ENCODE measurements at regions not wholly inside any gene's neighbourhood (a gene's known extent, or its start where the extent isn't known, plus 50 kb on each side); places are given as distances from the start of the nearest gene placed in this dataset.

- no peak overlapping the region for H2AK5ac ChIP-seq (ENCODE audit: insufficient read length, low read length)
- H3K4me2 ChIP-seq (ENCODE audit: insufficient read depth, insufficient read length, low read length), result no peak overlapping the region
- no peak overlapping the region for H4K91ac ChIP-seq (ENCODE audit: insufficient read length, low read depth, low read length)
- no peak overlapping the region for H3K9ac ChIP-seq (ENCODE audit: extremely low read depth, insufficient read length, low read length)
- no peak overlapping the region for H3K14ac ChIP-seq (ENCODE audit: insufficient read depth, low read length)
- H3K79me1 ChIP-seq (ENCODE audit: insufficient read depth, low read depth, low read length, poor library complexity, severe bottlenecking), result no peaks in the 10 kb centered on the region
- H2BK20ac ChIP-seq (ENCODE audit: low read depth, low read length, poor library complexity, severe bottlenecking), result no peak overlapping the region
- H4K5ac ChIP-seq (ENCODE audit: insufficient read length, low read depth, low read length), result no peak overlapping the region
- Mint-ChIP-seq H3K9me3 (peaks cover 12% of the 10 kb centered on the region in 2 experiments), H3K4me1 (peaks cover 0 to 4% of the 10 kb centered on the region in 2 experiments; a peak in 2 of 4 replicates), H3K4me3 (no peak overlapping the region), H3K27me3 (ENCODE audit: low read depth) (peaks cover 3% of the 10 kb centered on the region), H3K27ac (no peak overlapping the region), H3K36me3 (ENCODE audit: insufficient read depth in 1 of 3, low read depth in 3 of 3) (peaks cover 0 to 15% (median 7%) of the 10 kb centered on the region in 3 experiments; a peak in 3 of 7 replicates)
- H3T11ph ChIP-seq (ENCODE audit: low read length), result no peak overlapping the region
- H4K8ac ChIP-seq (replicated peaks; ENCODE audit: insufficient read length, low read depth, low read length), result no peak overlapping the region
- H3K18ac ChIP-seq (ENCODE audit: insufficient read length, low read depth, low read length), result no peak overlapping the region
- no peaks in the 10 kb centered on the region for H3K23me2 ChIP-seq (ENCODE audit: insufficient read length, low read depth, low read length, poor library complexity, severe bottlenecking)
- H3K23ac ChIP-seq (ENCODE audit: insufficient read length, low read depth, low read length), result no peak overlapping the region
- H3K27me3 ChIP-seq (ENCODE audit: insufficient read depth, low read length), result no peaks in the 10 kb centered on the region
- H2BK5ac ChIP-seq (ENCODE audit: insufficient read length, low read length), result no peak overlapping the region
- no peak overlapping the region for H2BK15ac ChIP-seq (ENCODE audit: low read depth, low read length)
- no peak overlapping the region for H3K4ac ChIP-seq (ENCODE audit: low read depth, low read length)
- no peak overlapping the region for H2BK120ac ChIP-seq (ENCODE audit: low read depth, low read length, poor library complexity, severe bottlenecking)
- H3K4me1 ChIP-seq (ENCODE audit: insufficient read depth, low read length), result no peaks in the 10 kb centered on the region
- no CpG with 5 or more reads among the region's 4 CpGs for WGBS (ENCODE audit: extremely low coverage, insufficient read length, low lambda C conversion rate)
- no peaks in the 10 kb centered on the region for H3K9me3 ChIP-seq (ENCODE audit: control insufficient read depth, low read depth, low read length)
- no peaks in the 10 kb centered on the region for H4K20me1 ChIP-seq (ENCODE audit: control insufficient read depth, insufficient read depth, insufficient read length)
- DNase-seq, result no peak
- no peaks in the 10 kb centered on the region for H3K79me2 ChIP-seq (ENCODE audit: insufficient read depth, low read length)
- no peak overlapping the region for H2AFZ ChIP-seq (ENCODE audit: low read length)
- TF ChIP-seq CTCF (conservative IDR thresholded peaks at IDR 0.05), result no peak
- H3K56ac ChIP-seq (ENCODE audit: insufficient read length, low read depth, low read length), result no peak overlapping the region
- no peak overlapping the region for H3K27ac ChIP-seq (ENCODE audit: insufficient read length, low read depth, low read length)
- no peak overlapping the region for H2BK12ac ChIP-seq (ENCODE audit: insufficient read length, low read depth, low read length)
These were observed 638.6 kb upstream of the ID2 start for GRCh38 chr2:8043295-8043694.

All from H9 (cell line).